ENCODE measurements at regions not wholly inside any gene's neighbourhood (a gene's known extent, or its start where the extent isn't known, plus 50 kb on each side); places are given as distances from the start of the nearest gene placed in this dataset.

DNA sequence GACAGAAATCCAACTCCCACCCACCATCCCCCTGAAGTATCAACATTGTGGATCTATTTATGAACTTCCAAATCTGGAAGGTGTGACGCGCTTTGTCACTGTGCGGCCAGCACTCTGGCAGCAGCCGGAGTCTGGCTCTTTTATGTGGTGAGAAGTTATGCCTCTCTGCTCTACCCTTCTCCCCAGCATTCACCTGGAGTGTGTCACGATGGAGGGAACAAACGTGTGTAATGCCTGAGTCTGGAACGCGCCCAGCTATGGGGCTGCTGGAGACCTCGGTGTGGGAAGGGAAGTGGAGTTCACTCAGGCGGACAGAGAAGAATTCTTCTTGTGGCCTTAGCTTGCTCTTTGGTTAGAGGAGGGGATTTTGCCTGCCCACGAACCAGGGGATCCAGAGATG, 222.1 kb upstream of the RPL34 start:
- no peak for DNase-seq

DNA sequence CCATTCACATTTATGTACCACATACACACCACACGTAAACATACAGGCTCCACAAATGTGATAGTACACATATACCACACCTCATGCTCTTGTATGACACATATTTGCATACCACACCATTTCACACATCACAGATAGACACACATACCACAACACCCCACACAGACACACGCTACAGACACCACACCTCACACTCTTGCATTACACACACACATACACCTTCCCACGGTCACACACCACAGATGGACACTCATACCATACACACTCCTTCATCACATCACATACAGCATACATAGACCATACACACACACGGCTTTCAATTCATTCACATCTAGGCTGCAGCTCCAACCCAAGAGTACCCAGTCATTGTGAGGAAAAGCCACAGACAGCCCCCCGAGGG, 222.5 kb upstream of the RPL34 start:
- DNase-seq = no peak

DNA sequence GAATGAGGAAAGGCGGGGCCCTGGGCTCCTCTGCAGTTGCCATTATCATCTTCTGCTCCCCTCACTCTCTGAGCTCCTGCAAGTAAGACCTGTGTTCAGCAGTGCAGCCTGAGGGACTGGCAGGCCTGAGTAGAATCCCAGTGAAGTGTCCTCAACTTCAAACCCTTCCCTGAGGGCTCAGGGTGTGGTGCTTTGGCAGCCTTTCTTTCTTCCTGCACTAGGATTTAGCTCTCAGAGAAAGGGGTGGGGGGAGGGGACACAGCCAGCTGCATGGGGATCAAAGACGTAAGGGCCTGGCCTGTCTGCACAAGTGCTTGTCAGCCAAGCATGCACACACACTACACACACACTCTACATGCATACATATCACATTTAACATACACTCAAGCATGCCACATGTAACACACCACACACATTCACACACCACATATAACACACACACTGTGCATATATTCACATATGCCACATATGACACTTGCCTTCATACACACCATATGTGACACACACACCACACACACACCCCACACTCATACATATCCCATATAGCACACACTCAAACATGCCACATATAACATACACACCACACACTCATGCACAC, 223.4 kb upstream of the RPL34 start:
- no peak for DNase-seq

DNA sequence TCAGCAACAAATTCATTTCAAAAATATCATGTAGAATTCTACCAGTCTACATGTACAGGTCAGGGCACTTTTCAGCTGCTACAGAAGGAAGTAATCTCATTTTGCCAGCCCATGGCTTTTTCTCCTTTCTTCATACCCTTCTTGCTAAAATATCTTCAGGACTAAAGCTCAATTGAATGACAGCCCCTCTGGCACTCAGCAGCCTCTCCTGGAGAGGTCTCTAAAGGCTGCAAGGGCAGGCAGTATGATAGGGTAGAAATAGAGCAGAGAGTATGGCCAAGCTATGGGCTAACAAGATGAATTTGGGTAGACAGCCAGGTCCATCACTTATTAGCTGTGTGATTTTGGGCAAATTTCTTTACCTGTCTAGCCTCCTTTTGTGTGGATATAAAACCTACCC, 224.6 kb upstream of the RPL34 start:
- no peak for DNase-seq

DNA sequence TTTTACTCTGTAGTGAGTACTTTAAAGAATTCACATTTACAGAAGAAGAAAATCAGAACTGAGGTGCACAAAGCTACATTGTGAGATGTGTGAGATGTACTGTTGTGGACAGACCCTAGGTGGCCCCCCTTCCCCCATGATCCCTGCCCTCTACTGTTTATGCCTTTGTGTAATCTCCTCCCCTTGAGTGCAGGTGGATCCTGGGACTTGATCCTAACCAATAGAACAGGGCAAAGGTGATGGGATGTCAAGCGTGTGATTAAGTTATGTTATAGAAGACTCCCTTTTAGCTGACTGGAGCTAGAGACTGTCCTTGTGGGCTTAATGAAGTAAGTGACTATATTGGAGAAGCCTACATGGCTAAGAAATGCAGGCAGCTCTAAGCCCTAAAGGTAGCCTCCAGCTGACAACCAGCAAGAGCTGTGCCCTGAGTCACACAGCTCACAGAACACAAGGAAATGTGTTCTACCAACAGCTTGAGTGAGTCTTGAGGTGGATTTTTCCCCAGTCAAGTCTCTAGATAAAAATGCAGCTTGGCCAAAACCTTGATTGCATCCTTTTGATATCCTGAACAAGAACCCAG, 225.2 kb upstream of the LEF1 start:
- no peak for DNase-seq

DNA sequence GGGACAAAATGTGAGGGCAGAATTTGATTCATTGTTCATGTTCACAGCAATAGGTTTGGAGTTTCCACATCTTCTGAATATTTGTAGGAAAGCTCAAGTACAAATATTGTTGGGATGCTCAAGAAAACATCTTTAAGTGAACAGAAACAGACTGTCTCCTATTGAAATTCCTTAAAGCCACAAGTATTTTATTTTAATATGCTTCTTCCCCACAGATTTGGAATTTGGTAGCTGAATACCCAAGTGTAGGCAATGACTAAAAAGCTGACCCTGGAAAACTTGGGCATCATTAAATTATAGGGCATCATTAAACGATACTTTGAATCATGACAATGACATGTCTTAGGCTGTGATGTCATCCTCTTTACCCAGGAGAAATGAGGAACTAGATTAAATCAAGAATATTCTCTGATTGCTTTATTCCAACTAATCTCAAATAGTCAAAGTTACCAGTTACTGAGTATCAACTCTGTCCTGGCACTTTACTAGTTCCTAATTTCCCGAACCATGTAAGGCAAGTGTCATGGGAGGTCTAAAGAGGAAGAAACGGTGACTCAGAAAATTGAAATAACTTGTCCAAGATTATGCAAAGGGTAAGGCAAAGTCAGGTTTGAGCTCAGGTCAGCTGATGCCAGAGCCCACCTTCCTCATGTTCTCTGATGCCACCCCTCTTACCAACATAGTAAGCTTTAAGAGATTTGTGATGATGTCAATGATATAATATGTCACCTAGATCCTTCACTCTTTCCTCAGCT, 223.1 kb upstream of the LEF1 start:
- no peak for DNase-seq

DNA sequence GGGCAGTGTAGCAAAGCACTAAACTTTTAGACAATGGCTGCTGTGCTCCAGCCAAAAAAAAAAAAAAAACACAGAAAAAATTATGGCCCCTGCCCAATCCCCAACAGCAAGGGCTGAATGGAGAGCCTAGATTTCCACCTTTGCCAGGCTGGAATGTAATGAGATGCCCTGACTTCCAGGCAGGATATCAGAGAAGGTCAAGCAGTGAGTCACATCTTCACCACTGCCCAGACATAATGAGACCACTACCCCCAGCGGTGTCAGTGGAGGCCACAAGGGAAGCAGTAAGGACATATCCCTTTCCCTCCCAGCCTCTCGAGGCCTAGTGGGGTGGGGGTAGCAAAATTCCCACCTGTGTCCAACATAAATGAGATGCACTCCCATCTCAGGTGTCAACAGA, 216.3 kb upstream of the LEF1 start:
- DNase-seq = no peak

DNA sequence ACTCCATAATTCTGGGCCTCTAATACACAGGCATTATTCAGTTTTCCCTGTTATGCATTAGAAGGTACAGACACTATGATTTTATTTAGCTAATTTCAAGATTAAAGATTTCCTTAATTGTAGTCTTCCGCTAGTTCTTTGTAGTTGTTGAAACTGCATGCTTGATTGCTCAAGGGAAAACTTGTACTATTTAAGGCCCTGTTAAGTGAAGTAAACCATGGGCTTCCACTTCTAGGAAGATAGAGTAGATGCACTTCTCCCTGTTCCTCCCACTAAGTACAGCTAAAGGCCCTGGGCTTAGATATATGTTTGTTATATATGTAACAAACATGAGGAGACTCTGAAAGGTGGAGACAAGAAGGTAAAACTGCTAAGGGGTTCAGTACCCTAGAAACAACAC, 215.8 kb upstream of the LEF1 start:
- DNase-seq = no peak

DNA sequence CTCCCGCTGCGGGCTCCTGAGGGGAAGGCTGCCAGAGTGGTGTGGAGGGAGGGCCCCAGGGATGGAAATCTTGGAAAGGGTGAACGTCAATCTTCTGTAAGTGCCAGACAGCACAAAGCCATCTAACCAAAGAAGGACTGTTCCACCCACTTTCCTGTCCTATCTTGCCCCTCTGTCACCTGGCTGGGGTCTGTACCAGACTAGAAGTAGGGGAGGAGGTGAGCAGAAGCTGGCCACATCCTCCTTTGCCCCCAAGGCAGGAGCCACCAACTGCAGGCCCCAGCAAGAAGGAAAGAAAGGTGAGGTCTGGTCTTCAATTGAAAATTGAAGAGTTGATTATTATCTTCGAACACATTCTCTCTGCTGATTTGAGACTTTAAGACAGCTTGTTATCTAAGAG, 214.4 kb upstream of the LEF1 start:
- DNase-seq = no peak

DNA sequence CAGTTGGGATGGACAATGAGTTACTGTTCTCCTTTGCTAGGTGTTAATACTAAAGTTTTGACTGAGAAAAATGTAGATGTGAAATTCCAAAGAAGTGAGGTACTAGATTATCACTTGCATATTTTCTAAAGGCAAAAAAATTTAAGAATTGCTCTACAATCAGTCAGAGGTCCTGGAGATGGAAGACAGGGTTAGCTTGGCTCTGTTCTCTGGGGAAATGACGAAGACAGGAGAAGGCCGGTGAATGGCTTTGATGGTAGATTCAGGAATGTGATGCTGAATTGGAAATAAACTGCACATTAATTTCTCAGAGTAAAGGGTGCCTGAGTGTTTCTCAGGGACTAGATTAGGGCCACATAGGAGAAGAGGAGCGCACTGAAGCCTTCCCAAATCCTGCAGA, 214.0 kb upstream of the LEF1 start:
- DNase-seq = no peak

DNA sequence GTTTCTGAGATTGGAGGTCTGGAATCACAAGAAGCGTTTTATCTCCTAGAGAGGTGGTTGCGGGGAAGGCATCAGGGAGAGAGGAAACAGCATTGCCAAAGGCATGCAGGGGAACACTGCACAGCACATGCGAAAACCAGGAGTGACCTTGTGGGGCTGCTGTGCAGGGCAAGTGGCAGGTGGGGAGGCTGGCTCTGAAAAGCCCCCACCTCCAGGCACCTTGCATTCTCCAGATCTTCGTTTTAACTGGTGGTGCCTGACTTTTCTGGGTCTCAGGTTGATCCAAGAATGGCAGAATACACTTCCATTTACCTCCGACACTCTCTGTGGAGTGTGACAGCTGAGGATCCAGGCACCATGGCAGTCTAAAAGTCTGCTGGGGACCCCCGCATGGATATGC, 209.4 kb upstream of the LEF1 start:
- DNase-seq = no peak

DNA sequence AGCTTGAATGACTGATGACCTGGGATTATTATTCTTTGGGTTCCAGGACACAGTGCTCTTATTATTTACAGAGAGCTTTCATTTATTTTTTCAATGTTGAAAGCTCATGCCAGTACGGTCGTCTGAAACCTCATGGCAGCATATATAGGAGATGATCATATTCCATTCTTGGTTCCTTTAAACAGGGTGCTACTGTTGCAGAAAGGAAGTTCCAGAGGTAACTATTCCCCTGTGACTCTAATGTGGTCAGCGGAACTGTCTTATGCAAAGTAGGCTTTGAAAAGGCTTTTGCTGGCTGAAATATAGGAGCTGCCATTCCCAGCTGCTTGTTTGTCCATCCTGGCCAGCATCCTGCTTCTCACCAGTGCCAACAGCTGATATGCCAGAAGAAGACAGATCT, 208.3 kb upstream of the LEF1 start:
- no peak for DNase-seq

DNA sequence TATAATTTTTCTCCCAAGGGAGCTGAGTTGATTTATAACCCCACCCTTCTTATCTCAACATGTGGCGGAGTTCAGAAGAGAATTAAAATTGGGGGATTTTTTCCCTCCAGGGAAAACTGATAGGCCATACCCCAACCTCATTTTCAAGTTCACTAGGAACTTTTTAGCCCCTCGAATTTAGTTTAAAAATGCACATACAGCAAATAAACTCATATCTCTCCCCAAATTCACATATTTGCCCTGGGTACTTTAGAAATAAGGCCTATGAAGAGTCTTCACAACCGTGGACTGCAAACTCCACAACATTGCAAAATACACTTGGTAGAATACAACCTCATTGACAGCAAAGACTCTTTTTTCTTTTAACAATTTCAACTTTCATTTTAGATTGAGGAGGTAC, 206.7 kb upstream of the LEF1 start:
- no peak for DNase-seq

DNA sequence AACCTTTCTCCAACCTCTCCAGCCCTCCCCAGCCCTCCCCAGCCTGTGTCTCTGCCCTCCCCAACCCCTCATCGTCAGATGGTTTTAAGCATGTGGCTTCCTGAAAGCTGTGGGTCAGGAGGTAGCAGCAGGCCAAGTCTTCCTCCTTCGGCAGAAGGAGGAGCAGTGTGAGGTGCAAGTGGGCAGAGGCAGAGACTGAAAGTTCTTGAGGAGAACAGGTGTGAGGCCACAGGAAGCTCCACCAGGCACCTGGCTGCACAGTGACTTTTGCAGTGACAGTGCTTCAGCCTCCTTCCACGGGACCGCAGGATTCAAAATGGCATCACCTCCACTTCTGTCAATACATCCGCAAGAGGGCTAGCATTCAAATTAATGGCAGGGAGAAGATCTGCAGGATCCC, 203.9 kb upstream of the LEF1 start:
- no peak for DNase-seq

DNA sequence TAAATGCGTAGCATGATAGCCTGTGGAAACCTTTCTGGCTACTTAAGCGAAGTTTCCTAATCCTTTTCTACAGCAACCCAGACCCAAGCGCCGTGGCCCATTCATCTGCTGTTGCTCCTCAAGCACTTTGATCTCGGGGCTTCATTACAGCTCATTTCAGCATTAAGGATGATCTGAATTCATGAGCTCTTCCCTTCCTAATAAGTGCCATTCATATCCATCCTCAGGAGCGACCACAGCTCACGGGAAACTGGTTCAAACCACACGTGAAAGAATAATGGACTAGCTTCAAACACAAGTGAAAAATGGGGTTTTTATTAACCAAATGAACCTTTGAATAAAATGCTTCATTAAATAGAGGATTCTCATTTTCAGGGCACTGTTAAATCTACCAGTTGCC, 202.6 kb upstream of the LEF1 start:
- no peak for DNase-seq

DNA sequence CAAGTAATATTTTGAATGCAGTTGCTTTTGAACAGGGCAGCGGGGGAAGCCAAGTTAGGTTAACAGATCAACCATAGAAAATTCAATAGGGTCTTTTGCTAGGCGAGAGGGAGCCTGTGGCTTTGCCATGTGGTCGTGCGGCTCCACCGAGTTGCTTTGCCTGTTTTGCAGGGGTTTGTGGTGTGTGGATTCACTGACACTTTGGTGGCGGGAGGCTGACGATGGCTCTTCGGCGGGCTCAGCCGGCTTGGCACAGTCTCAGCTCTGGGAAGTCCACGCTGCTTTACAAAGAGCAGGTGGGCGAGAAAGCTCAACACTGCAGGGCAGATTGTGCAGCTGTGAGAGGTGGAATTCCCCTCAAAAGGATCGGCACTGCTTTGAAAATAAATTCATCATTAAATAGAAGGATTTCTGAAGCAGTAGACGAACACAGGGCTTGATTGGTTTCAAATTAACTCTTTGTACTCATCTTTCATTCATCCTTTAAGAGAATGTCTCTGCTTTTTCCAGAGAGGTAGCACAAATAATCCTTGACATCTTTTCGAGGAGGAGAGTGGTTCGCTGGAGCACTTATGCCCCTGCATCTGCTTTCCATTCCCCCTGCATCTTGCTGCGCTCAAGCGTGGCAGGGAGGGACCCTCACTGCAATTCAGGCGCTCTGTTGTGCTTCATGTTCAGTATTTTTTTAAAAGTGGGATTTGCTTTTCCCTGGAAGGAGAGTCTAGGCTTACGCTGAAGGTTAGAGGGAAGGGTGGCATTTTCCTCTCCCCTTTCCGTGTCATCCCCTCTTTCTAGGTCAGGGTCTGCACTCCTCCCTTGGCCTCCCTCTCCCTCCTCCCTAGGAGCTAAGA, 201.8 kb upstream of the LEF1 start:
- DNase-seq = no peak

DNA sequence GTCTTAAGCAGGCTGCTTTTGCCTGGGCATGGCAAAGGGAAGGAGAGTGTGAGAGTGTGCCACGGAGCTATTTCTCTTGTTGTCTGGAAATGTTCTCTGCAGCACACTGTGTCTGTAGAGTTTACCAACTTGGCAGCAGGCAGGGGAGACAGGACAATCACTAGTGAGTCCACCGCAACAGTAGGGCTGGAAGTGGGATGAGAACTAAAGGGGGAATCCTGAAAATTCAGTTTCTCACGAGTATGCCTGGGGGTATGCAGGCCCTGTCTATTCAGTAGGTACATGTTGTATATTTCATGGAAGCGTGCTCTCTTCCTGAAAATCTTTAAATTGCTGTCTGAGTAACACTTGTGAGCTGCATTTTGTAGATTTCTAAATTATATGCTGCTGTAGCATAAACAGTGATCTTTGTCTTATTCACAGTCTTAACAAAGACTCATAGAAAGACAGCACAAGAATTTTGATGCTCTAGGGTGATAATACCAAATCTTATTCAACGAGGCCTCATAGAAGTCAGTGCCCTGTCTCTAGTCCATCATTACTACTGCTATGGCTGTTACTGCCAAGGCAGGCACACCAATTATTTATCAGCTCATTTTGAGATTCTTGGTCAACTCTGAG, 200.4 kb upstream of the LEF1 start:
- DNase-seq = no peak

DNA sequence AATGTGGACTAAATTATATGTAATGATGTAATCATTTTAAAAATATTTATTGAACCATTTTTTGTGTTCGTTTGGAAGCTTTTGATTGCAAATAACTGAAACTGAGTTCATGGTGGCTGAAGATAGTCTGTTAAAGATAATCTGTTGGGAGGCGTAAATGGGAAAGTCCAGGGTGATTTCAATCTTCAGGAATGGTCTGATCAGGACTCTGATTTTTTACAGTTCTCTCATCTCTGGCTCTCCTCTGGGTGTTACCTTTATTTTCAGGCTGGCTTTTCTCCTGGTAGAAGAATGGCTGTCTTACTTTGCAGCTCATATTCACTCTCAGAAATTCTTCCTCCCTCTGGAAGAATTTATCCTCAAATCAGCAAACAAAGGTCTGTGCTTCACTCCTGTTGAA, 199.0 kb upstream of the LEF1 start:
- DNase-seq = no peak

DNA sequence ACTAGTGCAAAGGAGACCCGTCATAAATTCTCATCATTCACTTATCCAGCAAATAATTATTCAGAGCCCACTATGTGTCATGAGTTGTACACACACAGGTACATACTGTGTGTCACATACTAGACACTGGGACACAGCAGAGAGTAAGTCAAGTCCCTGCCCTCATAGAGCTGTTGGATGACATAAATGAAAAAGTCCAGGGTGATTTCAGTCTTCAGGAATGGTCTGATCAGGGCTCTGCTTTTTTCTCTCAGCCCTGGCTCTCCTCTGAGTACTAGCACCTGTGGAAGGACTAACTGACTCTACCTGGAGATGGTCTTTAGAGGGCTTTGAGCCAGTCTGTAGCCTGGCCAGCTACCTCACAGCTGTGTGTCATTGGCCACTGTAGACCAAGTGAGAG, 198.0 kb upstream of the LEF1 start:
- DNase-seq = no peak

DNA sequence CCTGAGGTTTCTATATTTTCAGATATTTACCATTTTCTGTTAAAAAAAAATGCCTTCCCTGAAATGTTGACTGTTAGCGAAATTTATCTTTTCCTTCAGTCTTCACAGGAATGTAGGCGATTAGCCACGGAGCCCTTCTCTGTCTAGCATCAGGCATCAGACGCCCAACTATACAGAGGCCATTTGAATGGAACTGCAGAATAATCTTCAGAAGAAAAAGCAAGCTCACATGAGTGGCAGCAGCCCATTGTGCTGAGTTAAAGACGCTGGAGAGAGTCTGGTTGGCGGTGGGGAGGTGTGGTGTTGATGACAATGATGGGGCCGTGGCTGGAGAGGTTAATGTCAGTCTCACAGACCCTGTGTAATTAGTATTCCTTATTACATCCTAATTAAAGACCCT, 196.8 kb upstream of the LEF1 start:
- no peak for DNase-seq

DNA sequence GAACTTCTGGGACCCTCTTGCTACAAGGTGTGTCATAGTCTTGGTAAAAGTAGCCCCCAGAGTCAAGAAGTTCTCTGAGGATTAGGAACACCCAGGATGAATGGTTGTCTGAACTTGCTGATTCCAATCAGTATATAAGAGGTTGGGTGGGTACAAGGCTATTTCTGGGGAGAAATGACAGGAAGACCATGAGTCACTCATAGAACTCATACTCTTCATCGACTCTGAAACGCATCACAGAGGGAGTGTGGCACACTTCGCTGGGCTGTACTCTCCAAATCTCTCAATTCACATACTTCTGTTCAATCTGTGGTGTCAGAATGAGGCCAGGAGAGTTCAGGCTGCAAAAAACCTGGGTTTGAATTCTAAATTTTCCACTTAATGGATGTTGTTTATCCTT, 193.2 kb upstream of the LEF1 start:
- DNase-seq = no peak

DNA sequence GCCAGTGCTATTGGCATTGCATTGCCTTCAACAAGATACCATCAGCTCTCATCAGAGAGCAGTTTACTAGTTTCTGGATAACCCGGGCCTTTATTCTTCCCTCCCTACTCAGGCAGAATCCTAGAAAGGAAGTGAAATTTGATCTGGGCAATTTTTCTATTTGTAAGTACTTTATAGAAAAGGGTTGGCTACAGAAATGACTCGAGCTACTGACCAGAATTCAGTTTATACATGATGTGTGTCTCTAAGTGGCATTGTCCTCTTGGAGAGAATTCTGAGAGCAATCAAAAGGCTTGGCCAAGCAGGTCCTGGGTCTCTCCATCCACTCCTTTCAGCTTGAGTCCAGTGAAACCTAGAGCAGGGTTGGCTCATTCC, 192.7 kb upstream of the LEF1 start:
- DNase-seq = no peak

DNA sequence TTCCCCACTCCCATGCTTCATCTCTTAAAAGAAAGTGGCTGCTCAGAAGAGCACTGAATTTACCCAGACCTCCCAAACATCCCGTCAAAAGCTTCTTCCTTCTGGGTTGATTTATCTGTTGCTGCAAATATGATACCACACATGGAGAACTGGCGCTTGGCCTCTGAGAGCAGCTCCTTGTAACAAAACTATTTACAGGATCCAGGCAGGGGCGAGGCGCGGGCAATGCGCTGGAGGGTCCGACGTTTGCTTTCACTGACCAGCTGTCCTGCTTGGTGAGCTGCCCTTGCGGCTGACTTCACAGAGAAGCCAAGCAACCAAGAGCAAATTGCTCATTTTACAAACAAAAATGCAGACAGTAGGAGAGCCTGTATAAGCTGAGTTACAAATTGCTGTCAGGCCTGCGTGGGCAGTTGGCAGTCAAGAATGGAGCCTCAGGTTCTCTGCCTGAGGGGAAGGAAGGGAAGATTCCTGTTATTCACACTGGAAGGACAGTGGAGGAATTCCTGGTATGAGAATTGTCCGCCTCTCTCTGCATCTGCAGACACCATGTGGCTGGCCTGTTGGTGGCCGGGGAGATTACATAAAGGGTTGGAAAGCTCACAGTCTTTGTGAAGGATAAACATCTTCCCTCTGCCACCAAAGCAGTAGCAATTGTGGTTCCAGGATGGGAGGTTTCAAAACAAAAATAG, 192.2 kb upstream of the LEF1 start:
- no peak for DNase-seq
